Astrocyte of the hippocampus (primary cell): ENCODE measurements at regions not wholly inside any gene's neighbourhood (a gene's known extent, or its start where the extent isn't known, plus 50 kb on each side); places are given as distances from the start of the nearest gene placed in this dataset.

Experiments used
- DNase-seq: peaks from one replicate; pipeline ENCODE4 v3.0.0; 2011; ENCODE audit warnings: low read depth, low spot score

DNA sequence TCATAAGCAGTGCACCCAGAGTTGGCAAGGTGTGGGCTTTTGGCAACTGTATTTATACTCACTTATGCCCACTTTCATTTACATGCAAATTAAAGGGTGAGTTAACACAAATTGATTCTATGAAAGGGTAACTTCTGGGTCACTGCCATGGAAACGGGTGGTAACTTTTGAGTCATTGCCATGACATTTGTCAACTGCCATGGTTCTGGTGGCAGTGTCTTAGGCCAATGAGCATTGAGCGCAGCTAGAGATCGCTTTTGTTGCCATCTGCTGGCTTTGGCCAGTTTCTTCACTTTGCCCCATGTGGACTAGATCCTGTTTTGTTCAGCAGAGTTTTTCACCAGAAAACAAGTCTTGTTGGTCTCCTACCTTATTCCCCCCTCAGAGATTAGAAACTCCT is 170.8 kb upstream of the NUDT6 start:
- peak; percentile 20 for DNase-seq

GRCh38 chr4:123096038-123096437 is 173.6 kb upstream of the NUDT6 start:
- DNase-seq = no peak

- DNase-seq = peak; percentile 57
These were observed 180.6 kb upstream of the NUDT6 start for GRCh38 chr4:123102897-123103471.

GRCh38 chr4:123104310-123105025 is 182.1 kb upstream of the NUDT6 start:
- no peak for DNase-seq

DNA sequence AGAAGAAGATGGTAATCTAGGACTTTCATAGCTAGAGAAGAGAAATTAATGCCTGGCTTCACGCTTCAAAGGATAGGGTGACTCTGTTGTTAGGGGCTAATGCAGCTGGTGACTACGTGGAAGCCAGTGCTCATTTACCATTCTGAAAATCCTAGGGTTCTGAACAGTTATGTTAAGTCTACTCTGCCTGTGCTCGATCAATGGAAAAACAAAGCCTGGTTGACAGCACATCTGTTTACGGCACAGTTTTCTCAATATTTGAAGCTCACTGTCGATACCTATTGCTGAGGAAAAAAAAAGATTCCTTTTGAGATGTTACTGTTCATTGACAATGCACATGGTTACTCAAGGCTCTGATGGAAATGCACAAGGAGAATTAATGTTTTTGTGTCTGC is 182.6 kb upstream of the NUDT6 start:
- DNase-seq = no peak

- no peak for DNase-seq
These were observed 184.3 kb upstream of the NUDT6 start for GRCh38 chr4:123106747-123107146.

GRCh38 chr4:123107444-123108252 is 185.3 kb upstream of the NUDT6 start:
- no peak for DNase-seq

- no peak for DNase-seq
These were observed 186.7 kb upstream of the NUDT6 start for GRCh38 chr4:123109139-123109538.

GRCh38 chr4:123110147-123110546 is 187.8 kb upstream of the NUDT6 start:
- no peak for DNase-seq

GRCh38 chr4:123110685-123111084 is 188.3 kb upstream of the NUDT6 start:
- DNase-seq = no peak

DNA sequence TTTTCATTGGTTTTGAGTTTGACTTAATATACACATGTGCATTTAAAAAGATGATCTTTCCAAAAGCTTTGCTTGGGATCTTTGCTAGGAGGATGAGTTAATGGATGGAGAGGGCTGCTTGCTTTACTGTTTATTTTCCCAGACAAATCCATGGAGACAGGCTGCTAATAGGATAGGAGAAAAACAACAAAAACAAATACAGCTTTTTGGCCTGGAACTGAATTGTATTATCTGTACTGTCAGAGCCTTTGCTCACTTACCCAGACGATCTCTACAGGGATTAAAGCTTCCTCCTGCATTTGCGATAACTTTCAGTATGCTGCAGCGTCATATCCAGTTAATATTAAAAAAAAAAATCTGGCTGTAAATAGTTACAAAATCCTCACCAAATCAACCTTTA is 190.8 kb upstream of the NUDT6 start:
- DNase-seq = no peak

DNA sequence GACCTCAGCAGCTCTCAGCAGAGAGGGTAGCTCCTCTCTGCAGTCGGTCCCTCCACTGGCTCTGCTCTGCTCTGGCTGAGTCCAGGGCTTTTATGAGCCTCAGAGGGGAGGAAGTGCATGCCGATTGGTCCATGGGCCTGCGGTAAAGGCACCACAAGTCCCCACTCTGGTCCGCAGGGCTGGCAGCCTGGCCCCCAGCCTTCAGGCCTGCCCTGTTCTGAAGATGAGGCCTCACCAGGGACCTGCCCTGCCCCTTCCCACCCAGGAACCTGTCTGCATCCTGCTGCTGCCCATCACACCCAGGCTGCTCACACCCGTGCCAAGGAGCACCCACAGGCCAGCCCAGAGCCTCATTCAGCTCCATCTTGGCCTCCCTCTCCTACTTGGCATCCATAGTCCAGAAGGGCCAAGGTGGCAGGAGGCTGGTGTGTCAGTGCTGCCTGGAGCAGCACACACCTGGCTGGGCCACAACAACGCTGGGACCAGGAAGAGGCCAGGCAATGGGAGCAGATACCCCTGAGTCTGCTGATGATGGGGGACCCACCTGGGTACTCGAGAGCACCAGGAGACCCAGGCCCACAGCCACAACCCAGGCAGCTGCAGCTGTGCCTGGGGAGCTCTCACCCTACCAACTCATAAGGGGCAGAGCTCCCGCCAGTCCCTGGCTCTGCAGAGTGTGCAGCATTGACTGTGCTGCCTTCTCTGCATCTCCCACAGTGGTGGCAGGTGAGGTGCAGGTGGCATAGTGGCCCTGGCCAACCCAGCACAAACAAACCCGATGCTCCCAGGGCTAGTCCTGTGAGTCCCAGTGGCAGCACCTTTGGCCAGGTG is 191.9 kb upstream of the NUDT6 start:
- no peak for DNase-seq

DNA sequence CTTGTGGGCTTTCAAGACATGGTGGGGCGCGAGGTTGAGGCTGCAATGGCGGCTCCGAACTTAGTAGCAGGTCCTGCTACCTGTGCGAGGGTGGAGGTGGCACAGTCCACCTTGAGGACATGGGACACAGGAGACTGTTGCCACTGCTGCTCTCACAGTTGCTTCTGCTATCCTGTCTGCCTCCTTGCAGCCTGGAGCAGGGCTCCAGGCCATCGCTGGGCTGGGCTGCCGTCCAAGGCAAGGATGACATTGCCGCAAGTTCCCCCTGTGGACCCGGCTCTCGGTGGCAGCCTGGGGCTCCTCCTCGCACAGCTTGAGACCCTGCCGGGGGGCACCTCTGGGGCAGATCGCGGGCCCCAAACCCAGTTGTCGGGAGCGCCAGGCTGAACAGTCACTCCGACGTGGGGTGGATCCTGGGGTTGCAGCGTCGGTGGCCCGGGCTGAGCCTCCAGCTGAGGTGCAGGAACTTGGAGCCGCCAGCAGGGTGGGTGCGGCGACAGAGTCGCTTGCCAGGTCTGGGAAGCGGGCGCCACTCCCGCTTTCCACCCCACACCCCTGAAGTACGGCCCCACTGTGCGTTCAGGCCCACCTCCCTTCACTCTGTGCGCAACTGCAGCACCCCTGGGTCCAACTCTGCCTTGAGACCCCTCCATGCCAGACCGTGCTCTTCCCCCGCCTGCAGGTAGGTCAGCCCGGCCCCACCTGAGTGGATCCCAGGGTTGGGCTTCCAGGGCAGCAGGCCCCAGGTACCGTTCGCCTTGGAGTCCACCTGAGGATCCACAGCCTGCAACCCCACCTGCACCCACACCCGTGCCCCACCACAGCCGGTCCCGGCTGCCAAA is 192.7 kb upstream of the NUDT6 start:
- no peak for DNase-seq

DNA sequence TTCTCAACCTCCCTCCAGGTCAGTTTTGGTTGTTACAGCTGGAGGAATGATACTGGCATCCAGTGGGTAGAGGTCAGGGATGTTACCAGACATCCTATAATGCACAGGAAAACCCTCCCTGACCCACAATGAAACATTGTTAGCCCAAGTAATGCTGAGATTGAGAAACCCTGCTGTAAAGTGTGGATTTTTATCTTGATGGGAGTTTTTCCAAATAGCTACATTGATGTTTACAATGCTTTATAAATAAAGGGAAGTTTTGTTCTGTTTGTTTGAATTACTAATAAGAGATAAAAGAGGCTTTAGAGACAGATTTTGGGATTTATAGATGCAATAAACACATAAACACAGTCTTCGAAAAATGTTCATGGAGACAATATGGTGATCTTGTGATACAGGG is 194.0 kb upstream of the NUDT6 start:
- no peak for DNase-seq

DNA sequence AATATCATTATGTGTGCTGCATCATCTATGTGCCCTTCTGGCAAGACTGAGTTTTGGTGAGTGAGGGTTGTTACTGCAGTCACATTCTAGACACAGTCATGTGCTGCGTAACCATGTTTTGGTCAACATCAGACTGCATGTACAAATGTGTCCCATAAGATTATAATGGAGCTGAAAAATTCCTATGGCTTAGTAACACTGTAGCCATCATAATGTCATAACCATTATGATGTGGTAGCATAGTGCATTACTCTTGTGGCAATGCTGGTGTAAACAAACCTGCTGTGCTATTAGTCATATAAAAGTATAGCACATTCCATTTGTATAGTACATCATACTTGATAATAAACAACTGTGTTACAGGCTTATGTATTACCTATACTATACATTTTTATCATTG is 198.1 kb upstream of the NUDT6 start:
- DNase-seq = no peak

DNA sequence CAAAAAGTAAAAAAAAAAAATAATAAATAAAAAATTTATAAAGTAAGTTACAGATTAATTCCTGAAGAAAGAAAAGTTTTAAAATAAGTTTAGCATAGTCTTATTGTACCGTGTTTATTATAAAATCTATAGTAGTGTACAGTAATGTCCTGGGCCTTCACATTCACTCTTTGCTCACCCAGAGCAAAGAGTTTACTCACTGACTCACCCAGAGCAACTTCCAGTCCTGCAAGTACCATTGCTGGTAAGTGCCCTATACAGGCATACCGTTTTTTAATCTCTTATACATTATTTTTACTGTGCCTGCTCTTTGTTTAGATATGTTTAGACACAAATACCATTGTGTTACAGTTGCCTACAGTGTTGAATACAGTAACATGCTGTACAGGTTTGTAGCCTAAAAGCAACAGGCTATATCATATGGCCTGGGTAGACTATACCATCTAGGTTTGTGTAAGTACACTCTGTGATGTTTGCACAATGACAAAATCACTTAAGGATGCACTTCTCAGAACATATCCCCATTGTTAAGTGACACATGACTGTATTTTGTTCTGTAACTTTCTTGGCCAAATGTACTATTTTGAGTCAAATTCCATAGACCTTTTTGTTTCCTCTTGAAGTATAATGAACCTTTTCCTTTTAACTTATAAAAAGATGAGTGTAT is 199.0 kb upstream of the NUDT6 start:
- DNase-seq = no peak

- no peak for DNase-seq
These were observed 203.1 kb upstream of the NUDT6 start for GRCh38 chr4:123125477-123125876.

DNA sequence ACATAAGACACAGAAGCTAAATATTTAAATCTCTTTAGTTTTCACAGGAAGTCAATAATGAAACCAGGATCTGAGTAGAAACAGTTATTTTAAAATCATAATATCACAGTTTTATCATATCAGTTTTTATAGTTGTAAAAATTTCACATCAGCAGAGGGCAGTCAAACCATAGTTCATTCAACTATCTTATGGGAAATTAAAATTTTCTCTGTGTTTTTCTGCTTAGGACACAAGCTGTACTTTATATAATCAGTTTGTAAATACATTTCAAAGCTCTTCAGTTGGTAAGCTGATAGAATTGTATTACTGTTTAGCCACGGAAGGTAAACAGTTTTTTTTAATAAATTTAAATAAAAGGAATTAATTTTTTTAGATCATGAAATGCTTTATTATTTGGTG is 204.8 kb upstream of the NUDT6 start:
- DNase-seq = peak; percentile 30

- no peak for DNase-seq
These were observed 205.5 kb upstream of the NUDT6 start for GRCh38 chr4:123127875-123128274.

DNA sequence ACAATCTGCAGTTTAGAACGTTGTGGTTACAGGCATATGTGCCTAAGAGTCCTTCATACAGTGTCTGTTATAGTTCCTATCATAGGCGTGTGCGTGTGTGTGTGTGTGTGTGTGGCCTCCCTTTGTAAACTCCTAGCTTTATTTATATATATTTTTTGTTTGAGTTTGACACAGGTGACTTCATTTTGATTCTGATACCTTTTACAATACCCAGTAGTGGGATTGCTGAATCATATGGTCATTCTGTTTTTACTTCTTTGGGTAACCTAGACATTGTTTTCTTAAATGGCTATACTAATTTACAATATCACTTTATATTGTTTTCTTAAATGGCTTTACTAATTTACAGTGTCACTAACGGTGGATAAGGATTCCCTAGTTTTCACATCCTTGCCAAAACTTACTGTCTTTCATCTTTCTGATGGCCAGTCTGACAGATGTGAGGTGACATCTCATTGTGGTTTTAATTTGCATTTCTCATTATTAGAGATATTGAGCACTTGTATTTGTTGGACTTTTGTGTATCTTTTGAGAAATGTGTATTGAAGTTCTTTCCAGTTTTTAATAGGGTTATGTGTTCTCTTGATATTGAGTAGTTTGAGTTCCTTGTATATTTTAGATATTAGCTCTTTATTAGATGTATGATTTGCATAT is 211.1 kb upstream of the NUDT6 start:
- no peak for DNase-seq
